Uterus (tissue), 3 donors: ENCODE measurements at regions not wholly inside any gene's neighbourhood (a gene's known extent, or its start where the extent isn't known, plus 50 kb on each side); places are given as distances from the start of the nearest gene placed in this dataset.

Experiments used
- DNase-seq, 2 donors: peaks; one replicate each; pipeline ENCODE4 v3.0.0-alpha.2; 2019 to 2020
- H3K27ac ChIP-seq, 2 donors: fragments of 200-600 bp; sonication (generic); 1 replicate in 1 of 2; 2 replicates in 1 of 2; pipeline ENCODE4 v1.5.1; 2016 to 2018
- H3K27me3 ChIP-seq, 2 donors: fragments of 200-600 bp; sonication (generic); one replicate each; pipeline ENCODE4 v1.5.1; 2018 to 2019; ENCODE audit warnings: control low read depth in 1 of 2
- H3K36me3 ChIP-seq, 2 donors: fragments of 200-600 bp; sonication (generic); one replicate each; pipeline ENCODE4 v1.5.1; 2019; ENCODE audit warnings: control low read depth in 1 of 2
- H3K4me1 ChIP-seq, 2 donors: fragments of 200-600 bp; sonication (generic); one replicate each; pipeline ENCODE4 v1.5.1; 2018 to 2019; ENCODE audit warnings: control low read depth in 1 of 2
- H3K4me3 ChIP-seq, 2 donors: fragments of 200-600 bp; sonication (generic); 1 replicate in 1 of 2; 2 replicates in 1 of 2; pipeline ENCODE4 v1.5.1; 2018 to 2019; ENCODE audit warnings: mild to moderate bottlenecking in 1 of 2
- H3K9me3 ChIP-seq, 2 donors: fragments of 200-600 bp; sonication (generic); one replicate each; pipeline ENCODE4 v1.5.1; 2019; ENCODE audit warnings: control low read depth in 1 of 2
- POLR2A ChIP-seq, 2 donors: fragments of 450-650 bp; IDR thresholded peaks; one replicate each; pipeline ENCODE4 v1.6.1; 2016; ENCODE audit warnings: antibody characterized with exemption in 2 of 2, mild to moderate bottlenecking in 1 of 2, moderate library complexity in 1 of 2
- intact Hi-C: fragments of 100-400 bp; cut with DNase I; formaldehyde crosslinking; loops from one replicate; pipeline ENCODE4 v1.15.1; 2023; ENCODE audit warnings: low total_unique reads
- TF ChIP-seq, protein P1 (sequence below), 4 experiments: fragments of 200-600 bp in 2 of 4; fragments of 450-650 bp in 2 of 4; sonication (generic) in 2 of 4; IDR thresholded peaks; one replicate each; pipeline ENCODE4 v1.5.1; 2016 to 2019; ENCODE audit warnings: antibody characterized with exemption in 4 of 4, mild to moderate bottlenecking in 2 of 4, moderate library complexity in 1 of 4
- donor health status: DM: yes; HTN: yes; CAD: no.

DNA sequence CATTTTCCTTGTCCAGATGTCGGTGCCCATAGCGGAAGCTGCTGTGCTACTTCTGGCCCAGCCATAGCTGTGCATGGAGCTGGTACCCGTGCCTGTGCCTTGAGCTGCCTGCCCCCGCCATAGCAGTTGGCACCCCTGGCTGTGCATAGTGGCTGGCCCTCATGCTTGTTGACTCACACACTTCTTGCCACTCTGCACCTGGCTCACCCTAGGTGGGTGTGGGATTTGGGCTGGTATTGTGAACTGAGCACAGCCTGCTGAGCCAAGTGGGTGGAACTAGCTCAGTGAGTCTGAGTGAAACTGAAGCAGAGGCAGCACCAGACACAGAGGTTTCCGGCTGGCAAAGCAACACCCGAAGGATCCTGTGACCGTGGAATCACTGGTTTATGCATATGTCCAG lies 689.5 kb upstream of the EYS start:
- no peak overlapping the region for H3K4me3 ChIP-seq
- H3K27me3 ChIP-seq, result no peaks in the 10 kb centered on the region
- intact Hi-C loops, result no loop called here
- DNase-seq, result no peak
- no peaks in the 10 kb centered on the region for H3K4me1 ChIP-seq
- no peak for TF ChIP-seq POLR2A (IDR thresholded peaks at IDR 0.05)
- TF ChIP-seq, protein P1, sequence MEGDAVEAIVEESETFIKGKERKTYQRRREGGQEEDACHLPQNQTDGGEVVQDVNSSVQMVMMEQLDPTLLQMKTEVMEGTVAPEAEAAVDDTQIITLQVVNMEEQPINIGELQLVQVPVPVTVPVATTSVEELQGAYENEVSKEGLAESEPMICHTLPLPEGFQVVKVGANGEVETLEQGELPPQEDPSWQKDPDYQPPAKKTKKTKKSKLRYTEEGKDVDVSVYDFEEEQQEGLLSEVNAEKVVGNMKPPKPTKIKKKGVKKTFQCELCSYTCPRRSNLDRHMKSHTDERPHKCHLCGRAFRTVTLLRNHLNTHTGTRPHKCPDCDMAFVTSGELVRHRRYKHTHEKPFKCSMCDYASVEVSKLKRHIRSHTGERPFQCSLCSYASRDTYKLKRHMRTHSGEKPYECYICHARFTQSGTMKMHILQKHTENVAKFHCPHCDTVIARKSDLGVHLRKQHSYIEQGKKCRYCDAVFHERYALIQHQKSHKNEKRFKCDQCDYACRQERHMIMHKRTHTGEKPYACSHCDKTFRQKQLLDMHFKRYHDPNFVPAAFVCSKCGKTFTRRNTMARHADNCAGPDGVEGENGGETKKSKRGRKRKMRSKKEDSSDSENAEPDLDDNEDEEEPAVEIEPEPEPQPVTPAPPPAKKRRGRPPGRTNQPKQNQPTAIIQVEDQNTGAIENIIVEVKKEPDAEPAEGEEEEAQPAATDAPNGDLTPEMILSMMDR (IDR thresholded peaks at IDR 0.05), result no peak
- no peaks in the 10 kb centered on the region for H3K9me3 ChIP-seq
- no peak overlapping the region for H3K27ac ChIP-seq
- H3K36me3 ChIP-seq, result no peaks in the 10 kb centered on the region

DNA sequence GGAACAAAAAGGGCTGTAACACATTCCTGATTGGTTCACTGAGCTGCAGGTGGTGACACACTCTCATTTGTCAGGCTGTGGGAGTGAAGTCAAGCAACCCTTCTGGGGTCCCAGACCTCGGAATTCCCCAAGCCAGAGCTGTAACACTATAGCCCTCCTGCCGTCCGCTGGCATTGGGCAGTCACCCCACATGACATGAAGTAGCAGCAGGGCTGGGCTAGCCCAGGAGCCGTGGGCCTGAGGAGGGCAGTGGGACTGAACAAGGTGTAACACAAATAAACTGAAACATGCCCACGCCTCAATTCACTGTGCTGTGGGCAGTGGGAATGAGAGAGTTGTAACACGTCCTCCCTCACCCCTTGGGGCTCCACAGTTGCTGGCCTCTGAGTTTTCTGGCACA lies 689.1 kb upstream of the EYS start:
- DNase-seq, result no peak
- no peak for TF ChIP-seq POLR2A (IDR thresholded peaks at IDR 0.05)
- TF ChIP-seq, protein P1 (IDR thresholded peaks at IDR 0.05), result no peak
- Histone ChIP-seq H3K9me3 (no peaks in the 10 kb centered on the region), H3K27me3 (no peaks in the 10 kb centered on the region), H3K4me1 (no peaks in the 10 kb centered on the region), H3K27ac (no peak overlapping the region), H3K36me3 (no peaks in the 10 kb centered on the region), H3K4me3 (no peak overlapping the region)
- intact Hi-C loops, result no loop called here

GRCh38 chr6:66390393-66390792 lies 683.4 kb upstream of the EYS start:
- DNase-seq, result no peak
- peaks cover 0 to 6% of the 10 kb centered on the region in 2 donors for H3K9me3 ChIP-seq
- intact Hi-C loops, result no loop called here
- no peaks in the 10 kb centered on the region for H3K4me1 ChIP-seq
- no peak overlapping the region for H3K27ac ChIP-seq
- no peak overlapping the region for H3K4me3 ChIP-seq
- H3K27me3 ChIP-seq, result no peaks in the 10 kb centered on the region
- TF ChIP-seq, protein P1 (IDR thresholded peaks at IDR 0.05), result no peak
- TF ChIP-seq POLR2A (IDR thresholded peaks at IDR 0.05), result no peak
- H3K36me3 ChIP-seq, result no peaks in the 10 kb centered on the region

DNA sequence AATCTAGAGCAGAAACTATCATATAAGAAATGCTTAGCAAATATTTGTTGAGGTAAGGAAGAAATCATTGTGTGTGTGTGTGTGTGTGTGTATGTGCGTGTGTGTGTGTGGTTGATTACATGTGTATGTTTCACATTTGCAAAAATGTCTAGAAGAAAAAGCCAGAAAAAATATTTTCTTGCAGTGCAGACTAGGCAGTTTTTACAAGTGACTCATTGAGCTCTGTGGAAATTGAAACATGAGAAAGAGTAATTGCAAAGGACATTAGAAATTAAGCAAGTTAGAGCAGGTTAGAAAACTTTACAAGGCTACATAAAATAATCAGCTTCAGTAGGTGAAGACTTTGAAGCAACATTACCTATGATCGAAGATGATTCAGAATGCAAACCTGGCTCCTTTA lies 669.0 kb upstream of the EYS start:
- H3K27ac ChIP-seq, result no peak overlapping the region
- H3K27me3 ChIP-seq, result no peaks in the 10 kb centered on the region
- no peaks in the 10 kb centered on the region for H3K4me1 ChIP-seq
- H3K36me3 ChIP-seq, result no peaks in the 10 kb centered on the region
- H3K9me3 ChIP-seq, result no peaks in the 10 kb centered on the region
- no peak for DNase-seq
- intact Hi-C loops, result no loop called here
- TF ChIP-seq, protein P1 (IDR thresholded peaks at IDR 0.05), result no peak
- no peak for TF ChIP-seq POLR2A (IDR thresholded peaks at IDR 0.05)
- no peak overlapping the region for H3K4me3 ChIP-seq

DNA sequence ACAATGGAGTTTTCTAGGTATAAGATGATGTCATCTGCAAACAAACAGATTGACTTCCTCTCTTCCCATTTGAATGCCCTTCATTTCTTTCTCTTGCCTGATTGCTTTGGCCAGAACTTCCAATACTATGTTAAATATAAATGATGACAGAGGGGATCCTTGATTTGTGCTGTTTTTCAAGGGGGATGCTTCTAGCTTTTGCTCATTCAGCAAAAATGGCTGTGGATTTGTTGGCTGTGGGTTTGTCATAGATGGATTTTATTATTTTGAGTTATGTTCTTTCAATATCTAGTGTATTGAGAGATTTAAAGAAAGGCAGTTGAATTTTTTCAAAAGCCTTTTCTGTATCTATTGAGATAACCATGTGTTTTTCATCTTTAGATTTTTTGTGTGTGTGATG lies 662.4 kb upstream of the EYS start:
- Histone ChIP-seq H3K9me3 (no peaks in the 10 kb centered on the region), H3K27ac (no peak overlapping the region), H3K4me3 (no peak overlapping the region), H3K4me1 (no peaks in the 10 kb centered on the region), H3K27me3 (no peaks in the 10 kb centered on the region), H3K36me3 (no peaks in the 10 kb centered on the region)
- TF ChIP-seq, protein P1 (IDR thresholded peaks at IDR 0.05), result no peak
- TF ChIP-seq POLR2A (IDR thresholded peaks at IDR 0.05), result no peak
- intact Hi-C loops, result no loop called here
- DNase-seq, result no peak
